Testis (tissue), 2 donors: ENCODE measurements at regions not wholly inside any gene's neighbourhood (a gene's known extent, or its start where the extent isn't known, plus 50 kb on each side); places are given as distances from the start of the nearest gene placed in this dataset.

Experiments used
- DNase-seq: peaks from one replicate; pipeline ENCODE4 v3.0.0-alpha.2; 2019
- H3K27ac ChIP-seq, 2 donors: fragments of 200-600 bp; sonication (generic); one replicate each; pipeline ENCODE4 v1.5.1; 2019
- H3K27me3 ChIP-seq: fragments of 200-600 bp; sonication (generic); one replicate; pipeline ENCODE4 v1.5.1; 2019
- H3K36me3 ChIP-seq: fragments of 200-600 bp; sonication (generic); one replicate; pipeline ENCODE4 v1.5.1; 2017; ENCODE audit warnings: low read depth; ENCODE audit errors: missing control alignments
- H3K4me1 ChIP-seq: fragments of 200-600 bp; sonication (generic); one replicate; pipeline ENCODE4 v1.5.1; 2019
- H3K4me3 ChIP-seq, 2 donors: fragments of 200-600 bp; sonication (generic); one replicate each; pipeline ENCODE4 v1.5.1; 2017 to 2019
- H3K9me3 ChIP-seq: fragments of 200-600 bp; sonication (generic); one replicate; pipeline ENCODE4 v1.5.1; 2017
- POLR2A ChIP-seq: fragments of 450-650 bp; IDR thresholded peaks from one replicate; pipeline ENCODE4 v1.6.1; 2017; ENCODE audit warnings: antibody characterized with exemption, mild to moderate bottlenecking, moderate library complexity
- WGBS, 2 donors: methylation state at CpG; one replicate each; pipeline ENCODE4 v1.1.5; 2018; 5-methylcytosine and 5-hydroxymethylcytosine counted together
- intact Hi-C: fragments of 100-400 bp; cut with DNase I; formaldehyde crosslinking; loops from one replicate; pipeline ENCODE4 v1.15.1; 2023; ENCODE audit warnings: low total_unique reads
- TF ChIP-seq, protein P1 (sequence below), 3 experiments: fragments of 450-650 bp in 2 of 3; fragments of 200-600 bp in 1 of 3; sonication (generic) in 1 of 3; IDR thresholded peaks; one replicate each; pipeline ENCODE4 v1.5.1; 2016 to 2019; ENCODE audit warnings: antibody characterized with exemption in 3 of 3, mild to moderate bottlenecking in 2 of 3, moderate library complexity in 1 of 3

DNA sequence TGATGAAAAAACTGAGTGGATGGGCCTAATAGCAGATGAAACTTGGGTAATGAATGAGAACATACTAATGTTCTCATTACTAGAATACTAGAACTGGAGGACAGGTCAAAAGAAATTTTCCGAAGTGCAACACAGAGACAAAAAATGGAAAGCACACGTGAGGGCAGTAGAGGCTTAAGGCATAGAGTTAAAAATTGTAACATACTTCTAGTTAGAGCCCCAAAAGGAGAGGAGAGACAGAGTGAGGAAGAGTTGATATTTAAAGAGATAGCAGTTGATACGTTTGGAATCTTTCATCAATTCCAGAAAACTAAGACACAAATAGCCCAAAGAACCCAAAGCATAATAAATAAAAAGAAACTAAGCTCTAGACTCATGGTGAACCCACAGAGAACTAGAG lies 327.9 kb downstream of the SQOR start:
- H3K36me3 ChIP-seq, result no peaks in the 10 kb centered on the region
- H3K27me3 ChIP-seq, result no peaks in the 10 kb centered on the region
- DNase-seq, result no peak
- no peaks in the 10 kb centered on the region for H3K4me1 ChIP-seq
- no peak overlapping the region for H3K27ac ChIP-seq
- H3K4me3 ChIP-seq, result no peak overlapping the region
- no peaks in the 10 kb centered on the region for H3K9me3 ChIP-seq
- TF ChIP-seq, protein P1, sequence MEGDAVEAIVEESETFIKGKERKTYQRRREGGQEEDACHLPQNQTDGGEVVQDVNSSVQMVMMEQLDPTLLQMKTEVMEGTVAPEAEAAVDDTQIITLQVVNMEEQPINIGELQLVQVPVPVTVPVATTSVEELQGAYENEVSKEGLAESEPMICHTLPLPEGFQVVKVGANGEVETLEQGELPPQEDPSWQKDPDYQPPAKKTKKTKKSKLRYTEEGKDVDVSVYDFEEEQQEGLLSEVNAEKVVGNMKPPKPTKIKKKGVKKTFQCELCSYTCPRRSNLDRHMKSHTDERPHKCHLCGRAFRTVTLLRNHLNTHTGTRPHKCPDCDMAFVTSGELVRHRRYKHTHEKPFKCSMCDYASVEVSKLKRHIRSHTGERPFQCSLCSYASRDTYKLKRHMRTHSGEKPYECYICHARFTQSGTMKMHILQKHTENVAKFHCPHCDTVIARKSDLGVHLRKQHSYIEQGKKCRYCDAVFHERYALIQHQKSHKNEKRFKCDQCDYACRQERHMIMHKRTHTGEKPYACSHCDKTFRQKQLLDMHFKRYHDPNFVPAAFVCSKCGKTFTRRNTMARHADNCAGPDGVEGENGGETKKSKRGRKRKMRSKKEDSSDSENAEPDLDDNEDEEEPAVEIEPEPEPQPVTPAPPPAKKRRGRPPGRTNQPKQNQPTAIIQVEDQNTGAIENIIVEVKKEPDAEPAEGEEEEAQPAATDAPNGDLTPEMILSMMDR (IDR thresholded peaks at IDR 0.05), result no peak
- TF ChIP-seq POLR2A, result no peak
- intact Hi-C loops, result no loop called here
- 86 to 90% methylated on average over 3 of the region's 3 CpGs for WGBS, 2 donors

GRCh38 chr15:45970542-45970941 lies 335.7 kb downstream of the SQOR start:
- Histone ChIP-seq H3K4me3 (no peak overlapping the region), H3K36me3 (no peaks in the 10 kb centered on the region), H3K27ac (no peak overlapping the region), H3K27me3 (no peaks in the 10 kb centered on the region), H3K9me3 (no peaks in the 10 kb centered on the region), H3K4me1 (no peaks in the 10 kb centered on the region)
- DNase-seq, result no peak
- intact Hi-C loops, result no loop called here
- 67 to 96% methylated on average over 1 of the region's 1 CpG for WGBS, 2 donors
- TF ChIP-seq POLR2A, result no peak
- TF ChIP-seq, protein P1 (IDR thresholded peaks at IDR 0.05), result no peak

GRCh38 chr15:45980366-45980765 lies 345.5 kb downstream of the SQOR start:
- H3K4me1 ChIP-seq, result no peaks in the 10 kb centered on the region
- no peaks in the 10 kb centered on the region for H3K9me3 ChIP-seq
- no peak overlapping the region for H3K27ac ChIP-seq
- H3K4me3 ChIP-seq, result no peak overlapping the region
- TF ChIP-seq, protein P1 (IDR thresholded peaks at IDR 0.05), result no peak
- TF ChIP-seq POLR2A, result no peak
- no peaks in the 10 kb centered on the region for H3K27me3 ChIP-seq
- intact Hi-C loops, result no loop called here
- WGBS, 2 donors, result 77 to 90% methylated on average over 5 of the region's 5 CpGs
- DNase-seq, result no peak
- no peaks in the 10 kb centered on the region for H3K36me3 ChIP-seq

GRCh38 chr15:45981625-45982024 lies 346.8 kb downstream of the SQOR start:
- H3K9me3 ChIP-seq, result no peaks in the 10 kb centered on the region
- H3K36me3 ChIP-seq, result no peaks in the 10 kb centered on the region
- TF ChIP-seq POLR2A, result no peak
- TF ChIP-seq, protein P1 (IDR thresholded peaks at IDR 0.05), result no peak
- intact Hi-C loops, result no loop called here
- no peaks in the 10 kb centered on the region for H3K27me3 ChIP-seq
- 40 to 75% methylated on average over 1 of the region's 1 CpG for WGBS, 2 donors
- no peak overlapping the region for H3K27ac ChIP-seq
- H3K4me3 ChIP-seq, result no peak overlapping the region
- DNase-seq, result no peak
- no peaks in the 10 kb centered on the region for H3K4me1 ChIP-seq

DNA sequence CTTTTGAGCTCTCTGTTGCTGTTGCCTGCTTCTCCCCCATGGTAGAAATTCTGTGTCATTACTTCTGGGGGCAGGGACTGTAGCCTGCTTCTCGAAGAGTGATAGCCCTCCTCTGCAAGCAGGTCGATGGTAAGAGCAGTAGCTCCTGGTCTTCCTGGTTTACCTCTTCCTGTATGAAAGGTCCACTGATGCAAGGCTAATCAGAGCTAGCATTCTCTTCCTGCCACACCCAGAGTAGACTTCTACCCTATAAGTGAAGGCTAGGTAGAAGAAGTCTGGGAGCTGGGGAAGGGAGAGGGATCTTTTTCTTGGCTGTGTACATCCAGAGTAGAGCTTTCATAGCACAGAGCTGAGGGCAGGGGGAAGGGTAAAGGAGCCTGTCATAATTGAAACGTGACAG lies 357.0 kb downstream of the SQOR start:
- H3K36me3 ChIP-seq, result no peaks in the 10 kb centered on the region
- TF ChIP-seq, protein P1 (IDR thresholded peaks at IDR 0.05), result no peak
- no peak for TF ChIP-seq POLR2A
- no peak for DNase-seq
- no peaks in the 10 kb centered on the region for H3K4me1 ChIP-seq
- no peak overlapping the region for H3K27ac ChIP-seq
- H3K9me3 ChIP-seq, result no peaks in the 10 kb centered on the region
- H3K27me3 ChIP-seq, result no peaks in the 10 kb centered on the region
- H3K4me3 ChIP-seq, result no peak overlapping the region
- intact Hi-C loops, result no loop called here
- WGBS, 2 donors, result 87 to 92% methylated on average over 3 of the region's 3 CpGs
